ENCODE measurements at regions not wholly inside any gene's neighbourhood (a gene's known extent, or its start where the extent isn't known, plus 50 kb on each side); places are given as distances from the start of the nearest gene placed in this dataset.
A peak's percentile ranks its signal among the peaks of the same experiment; 100 is the strongest.

GRCh38 chr2:60311524-60311923, 241.9 kb downstream of the BCL11A start:
- peak overlapping the region; percentile 67 for H3K4me2 ChIP-seq (ENCODE audit: low read length)
- H3K9me3 ChIP-seq (ENCODE audit: insufficient read depth, low read length): no peaks in the 10 kb centered on the region
- H4K20me1 ChIP-seq (ENCODE audit: insufficient read depth, low read length): no peaks in the 10 kb centered on the region
- H3K4me3 ChIP-seq (ENCODE audit: low read length): peak overlapping the region; percentile 34
- no peak for TF ChIP-seq CTCF (IDR thresholded peaks at IDR 0.05; ENCODE audit: low read depth, low read length)
- no peak for TF ChIP-seq EZH2phosphoT487 (IDR thresholded peaks at IDR 0.05; ENCODE audit: low read depth)
- H3K36me3 ChIP-seq (replicated peaks; ENCODE audit: low read depth, low read length): no peaks in the 10 kb centered on the region
- H3K9ac ChIP-seq (ENCODE audit: low read length): peak overlapping the region; percentile 33
- H3K4me1 ChIP-seq (ENCODE audit: low read length): peaks cover 78% of the 10 kb centered on the region
- H3K27ac ChIP-seq (ENCODE audit: low read length): peak overlapping the region; percentile 83
- H3K79me2 ChIP-seq (ENCODE audit: low read length): no peaks in the 10 kb centered on the region
- no peak overlapping the region for H2AFZ ChIP-seq (ENCODE audit: low read depth, low read length)
- H3K27me3 ChIP-seq (ENCODE audit: low read depth, low read length): no peaks in the 10 kb centered on the region

DNA sequence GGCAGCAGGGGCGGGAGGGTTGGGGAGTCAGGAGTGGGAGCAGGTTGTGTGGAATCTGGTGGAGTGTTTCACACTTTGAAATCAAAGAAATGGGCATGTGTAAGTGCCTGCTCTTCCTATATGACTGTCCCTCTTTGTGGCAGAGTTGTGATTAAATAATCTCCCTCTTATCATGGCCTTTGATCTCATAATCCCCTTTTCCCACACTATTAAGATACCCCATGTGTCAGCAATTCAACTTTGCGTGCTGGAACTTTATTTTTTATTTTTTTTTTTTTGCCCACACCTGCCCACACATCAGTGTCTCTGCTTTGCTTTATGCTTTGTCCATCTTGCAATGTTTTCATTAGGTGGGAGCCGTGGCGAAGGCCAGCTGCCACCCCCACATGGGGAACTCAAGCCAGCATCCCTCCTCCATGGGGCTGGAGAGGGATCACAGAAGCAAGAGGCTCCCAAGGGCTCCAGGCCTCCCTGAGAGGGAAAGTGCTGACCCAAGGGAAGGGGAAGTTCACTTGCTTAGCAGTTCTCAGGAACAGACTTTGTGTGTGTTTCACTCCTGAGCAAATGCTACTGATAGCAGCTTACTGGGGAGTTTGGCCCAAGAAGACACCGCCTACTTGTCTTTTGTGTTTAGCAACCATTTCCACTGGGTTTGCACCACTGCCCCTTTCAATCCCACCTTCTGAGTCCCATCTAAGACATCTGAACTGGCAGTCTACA, 243.4 kb downstream of the BCL11A start:
- peak overlapping the region; percentile 21; the same call in 1 of the 2 replicates for H3K9ac ChIP-seq (ENCODE audit: low read length)
- H3K4me2 ChIP-seq (ENCODE audit: low read length): peak overlapping the region; percentile 67

GRCh38 chr2:60309336-60309735, 244.1 kb downstream of the BCL11A start:
- H3K4me3 ChIP-seq (ENCODE audit: low read length): no peak overlapping the region
- H3K4me1 ChIP-seq (ENCODE audit: low read length): peaks cover 60% of the 10 kb centered on the region
- no peak overlapping the region for H3K27ac ChIP-seq (ENCODE audit: low read length)
- H3K9ac ChIP-seq (ENCODE audit: low read length): no peak overlapping the region
- no peaks in the 10 kb centered on the region for H3K79me2 ChIP-seq (ENCODE audit: low read length)
- no peaks in the 10 kb centered on the region for H4K20me1 ChIP-seq (ENCODE audit: insufficient read depth, low read length)
- H3K9me3 ChIP-seq (ENCODE audit: insufficient read depth, low read length): no peaks in the 10 kb centered on the region
- no peak overlapping the region for H3K4me2 ChIP-seq (ENCODE audit: low read length)
- H3K36me3 ChIP-seq (replicated peaks; ENCODE audit: low read depth, low read length): no peaks in the 10 kb centered on the region
- TF ChIP-seq EZH2phosphoT487 (IDR thresholded peaks at IDR 0.05; ENCODE audit: low read depth) (no peak), CTCF (IDR thresholded peaks at IDR 0.05; ENCODE audit: low read depth, low read length) (no peak)
- H3K27me3 ChIP-seq (ENCODE audit: low read depth, low read length): no peaks in the 10 kb centered on the region
- H2AFZ ChIP-seq (ENCODE audit: low read depth, low read length): no peak overlapping the region

More for the DNA sequence above, 243.4 kb downstream of the BCL11A start:
- TF ChIP-seq CTCF (IDR thresholded peaks at IDR 0.05; ENCODE audit: low read depth, low read length) (no peak), EZH2phosphoT487 (IDR thresholded peaks at IDR 0.05; ENCODE audit: low read depth) (no peak)
- no peak overlapping the region for H2AFZ ChIP-seq (ENCODE audit: low read depth, low read length)
- H3K27me3 ChIP-seq (ENCODE audit: low read depth, low read length): no peaks in the 10 kb centered on the region
- peaks cover 68% of the 10 kb centered on the region for H3K4me1 ChIP-seq (ENCODE audit: low read length)
- H3K9me3 ChIP-seq (ENCODE audit: insufficient read depth, low read length): no peaks in the 10 kb centered on the region
- H3K36me3 ChIP-seq (replicated peaks; ENCODE audit: low read depth, low read length): no peaks in the 10 kb centered on the region
- no peak overlapping the region for H3K4me3 ChIP-seq (ENCODE audit: low read length)
- no peaks in the 10 kb centered on the region for H3K79me2 ChIP-seq (ENCODE audit: low read length)
- H3K27ac ChIP-seq (ENCODE audit: low read length): peak overlapping the region; percentile 3
- H4K20me1 ChIP-seq (ENCODE audit: insufficient read depth, low read length): no peaks in the 10 kb centered on the region

DNA sequence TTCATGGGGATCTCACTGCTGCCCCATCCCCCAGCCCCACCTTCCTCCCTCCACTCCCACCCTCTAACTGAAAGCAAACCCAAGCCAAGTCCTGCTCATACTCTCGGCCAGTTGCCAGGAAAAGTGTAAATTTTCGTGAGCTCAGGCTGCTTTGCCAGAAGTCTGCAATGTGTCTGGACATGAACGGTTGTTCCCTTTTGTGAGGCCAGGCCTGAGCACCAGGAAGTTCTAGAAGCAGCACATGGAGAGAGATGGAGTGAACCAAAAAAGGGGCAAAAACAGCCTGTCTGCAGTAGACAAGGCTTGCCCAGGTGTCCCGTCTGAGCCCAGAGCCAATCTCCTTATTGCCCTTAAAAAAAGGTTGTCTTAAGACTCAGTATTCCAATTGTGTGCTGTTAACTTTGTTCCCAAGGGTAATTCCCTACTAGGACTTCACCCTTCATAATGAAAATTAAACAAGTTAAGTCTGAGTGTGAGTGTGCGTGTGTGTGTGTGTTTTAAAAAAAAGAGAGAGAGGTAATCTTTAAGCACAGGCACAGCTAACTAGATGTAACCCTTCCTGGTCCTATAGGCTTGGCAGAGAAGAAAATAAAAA, 247.1 kb downstream of the BCL11A start:
- TF ChIP-seq EZH2phosphoT487 (IDR thresholded peaks at IDR 0.05; ENCODE audit: low read depth) (no peak), CTCF (IDR thresholded peaks at IDR 0.05; ENCODE audit: low read depth, low read length) (no peak)
- Histone ChIP-seq H3K79me2 (ENCODE audit: low read length) (no peaks in the 10 kb centered on the region), H2AFZ (ENCODE audit: low read depth, low read length) (peak overlapping the region; percentile 42; the same call in 1 of the 2 replicates), H3K4me3 (ENCODE audit: low read length) (no peak overlapping the region), H4K20me1 (ENCODE audit: insufficient read depth, low read length) (no peaks in the 10 kb centered on the region), H3K4me1 (ENCODE audit: low read length) (peaks cover 34% of the 10 kb centered on the region), H3K27ac (ENCODE audit: low read length) (no peak overlapping the region), H3K27me3 (ENCODE audit: low read depth, low read length) (no peaks in the 10 kb centered on the region), H3K9ac (ENCODE audit: low read length) (no peak overlapping the region), H3K4me2 (ENCODE audit: low read length) (no peak overlapping the region), H3K9me3 (ENCODE audit: insufficient read depth, low read length) (no peaks in the 10 kb centered on the region), H3K36me3 (replicated peaks; ENCODE audit: low read depth, low read length) (no peaks in the 10 kb centered on the region)

All from OCI-LY3 (cell line).